ENCODE measurements at regions not wholly inside any gene's neighbourhood (a gene's known extent, or its start where the extent isn't known, plus 50 kb on each side); places are given as distances from the start of the nearest gene placed in this dataset.
"Not testable (repeated sequence)": the region's sequence is repeated elsewhere in the genome, so short reads cannot be mapped to it uniquely, and the experiment has no call there.

GRCh38 chr21:13921455-13921854 lies 289.3 kb downstream of the LIPI start:
- TF ChIP-seq ZNF658 (tag by site-specific recombination; IDR thresholded peaks at IDR 0.05); ZNF341 (tag by site-specific recombination; IDR thresholded peaks at IDR 0.05; ENCODE audit: low read depth); ZNF785 (tag by site-specific recombination; IDR thresholded peaks at IDR 0.05); ZNF423 (tag by site-specific recombination; IDR thresholded peaks at IDR 0.05); ZNF670 (tag by site-specific recombination; IDR thresholded peaks at IDR 0.05; ENCODE audit: low read depth); TRIM28 (IDR thresholded peaks at IDR 0.05; ENCODE audit: borderline replicate concordance, low read length): not testable (repeated sequence)
